ENCODE measurements at regions not wholly inside any gene's neighbourhood (a gene's known extent, or its start where the extent isn't known, plus 50 kb on each side); places are given as distances from the start of the nearest gene placed in this dataset.

GRCh38 chr5:162888268-162888667, 549.1 kb upstream of the CCNG1 start:
- H3K9me3 ChIP-seq (replicated peaks; ENCODE audit: control insufficient read depth, insufficient read depth, low read length) = peaks cover 2% of the 10 kb centered on the region
- no peak for FAIRE-seq

GRCh38 chr5:162911873-162912272, 525.5 kb upstream of the CCNG1 start:
- ChIA-PET CTCF (no interaction called here), POLR2A (no interaction called here)
- intact Hi-C loops (cut with micrococcal nuclease) = no loop called here
- Histone ChIP-seq H3K4me1 (ENCODE audit: control insufficient read depth, extremely low read depth, insufficient read depth, low read length) (no peaks in the 10 kb centered on the region), H3K9ac (replicated peaks; ENCODE audit: extremely low read depth, insufficient read depth, low read length) (no peak overlapping the region), H3K4me2 (ENCODE audit: insufficient read depth, low read length) (no peak overlapping the region), H2AFZ (ENCODE audit: low read depth, low read length) (no peak overlapping the region), H3K9me1 (replicated peaks; ENCODE audit: control insufficient read depth, extremely low read depth, insufficient read depth, low read length) (no peaks in the 10 kb centered on the region), H3K9me3 (replicated peaks; ENCODE audit: control insufficient read depth, insufficient read depth, low read length) (peaks cover 2% of the 10 kb centered on the region), H3K79me2 (ENCODE audit: control insufficient read depth, insufficient read depth, low read length) (no peaks in the 10 kb centered on the region), H3K27me3 (ENCODE audit: control insufficient read depth in 2 of 2, insufficient read depth in 2 of 2, low read length in 2 of 2) (no peaks in the 10 kb centered on the region), H4K20me1 (replicated peaks; ENCODE audit: control insufficient read depth, extremely low read depth, insufficient read depth, low read length) (no peaks in the 10 kb centered on the region), H3K27ac (ENCODE audit: insufficient read depth, low read depth, low read length) (no peak overlapping the region), H3K36me3 (ENCODE audit: control insufficient read depth in 2 of 2, extremely low read depth in 1 of 2, insufficient read depth in 2 of 2, low read length in 2 of 2) (no peaks in the 10 kb centered on the region), H3K4me3 (replicated peaks in 1 of 3; ENCODE audit: insufficient read depth in 1 of 3, low read depth in 1 of 3, low read length in 3 of 3) (no peak overlapping the region)
- FAIRE-seq = no peak
- DNase-seq (ENCODE audit: low read depth, low spot score) = no peak
- BruUV-seq (replicated peaks) = no TSS peak
- TF ChIP-seq CTCF (IDR thresholded peaks at IDR 0.05; ENCODE audit: extremely low read depth in 1 of 2, insufficient read depth in 1 of 2, low read depth in 1 of 2, low read length in 2 of 2) = no peak
- TF ChIP-seq MAX (IDR thresholded peaks at IDR 0.05; ENCODE audit: insufficient read depth, insufficient read length) = no peak
- TF ChIP-seq EZH2 (IDR thresholded peaks at IDR 0.05; ENCODE audit: borderline replicate concordance, low read depth, low read length, severe bottlenecking) = no peak
- TF ChIP-seq JUN (IDR thresholded peaks at IDR 0.05; ENCODE audit: borderline replicate concordance, insufficient read depth, insufficient read length, low read depth) = no peak
- no peak for TF ChIP-seq POLR2A (IDR thresholded peaks at IDR 0.05; ENCODE audit: low read depth, low read length)
- TF ChIP-seq GATA2 (IDR thresholded peaks at IDR 0.05; ENCODE audit: insufficient read depth, insufficient read length, low read depth, low read length) = no peak
- no peak for TF ChIP-seq FOS (IDR thresholded peaks at IDR 0.05; ENCODE audit: borderline replicate concordance, insufficient read depth, low read length)
- no peak for TF ChIP-seq POLR2AphosphoS5 (IDR thresholded peaks at IDR 0.05; ENCODE audit: insufficient read depth, low read depth, low read length)
- no peak for TF ChIP-seq MYC (IDR thresholded peaks at IDR 0.05; ENCODE audit: low read depth, low read length)
- dilution Hi-C loops (cut with MboI; ENCODE audit: extremely low pct_ligation_motif_present, low sequenced_read_pairs) = no loop called here

More at GRCh38 chr5:162888268-162888667, 549.1 kb upstream of the CCNG1 start:
- no peak overlapping the region for H3K27ac ChIP-seq (ENCODE audit: insufficient read depth, low read depth, low read length)
- ChIA-PET CTCF (no interaction called here), POLR2A (no interaction called here)
- H3K4me1 ChIP-seq (ENCODE audit: control insufficient read depth, extremely low read depth, insufficient read depth, low read length) = no peaks in the 10 kb centered on the region
- H3K79me2 ChIP-seq (ENCODE audit: control insufficient read depth, insufficient read depth, low read length) = no peaks in the 10 kb centered on the region
- H3K36me3 ChIP-seq (ENCODE audit: control insufficient read depth in 2 of 2, extremely low read depth in 1 of 2, insufficient read depth in 2 of 2, low read length in 2 of 2) = no peaks in the 10 kb centered on the region
- H2AFZ ChIP-seq (ENCODE audit: low read depth, low read length) = no peak overlapping the region
- no peak overlapping the region for H3K4me3 ChIP-seq (replicated peaks in 1 of 3; ENCODE audit: insufficient read depth in 1 of 3, low read depth in 1 of 3, low read length in 3 of 3)
- no peaks in the 10 kb centered on the region for H3K9me1 ChIP-seq (replicated peaks; ENCODE audit: control insufficient read depth, extremely low read depth, insufficient read depth, low read length)
- no peak for TF ChIP-seq FOS (IDR thresholded peaks at IDR 0.05; ENCODE audit: borderline replicate concordance, insufficient read depth, low read length)
- TF ChIP-seq MAX (IDR thresholded peaks at IDR 0.05; ENCODE audit: insufficient read depth, insufficient read length) = no peak
- TF ChIP-seq GATA2 (IDR thresholded peaks at IDR 0.05; ENCODE audit: insufficient read depth, insufficient read length, low read depth, low read length) = no peak
- TF ChIP-seq POLR2AphosphoS5 (IDR thresholded peaks at IDR 0.05; ENCODE audit: insufficient read depth, low read depth, low read length) = no peak
- no peak for TF ChIP-seq JUN (IDR thresholded peaks at IDR 0.05; ENCODE audit: borderline replicate concordance, insufficient read depth, insufficient read length, low read depth)
- no peak for TF ChIP-seq EZH2 (IDR thresholded peaks at IDR 0.05; ENCODE audit: borderline replicate concordance, low read depth, low read length, severe bottlenecking)
- no peak overlapping the region for H3K4me2 ChIP-seq (ENCODE audit: insufficient read depth, low read length)
- no TSS peak for BruUV-seq (replicated peaks)
- no peaks in the 10 kb centered on the region for H4K20me1 ChIP-seq (replicated peaks; ENCODE audit: control insufficient read depth, extremely low read depth, insufficient read depth, low read length)
- DNase-seq (ENCODE audit: low read depth, low spot score) = no peak
- dilution Hi-C loops (cut with MboI; ENCODE audit: extremely low pct_ligation_motif_present, low sequenced_read_pairs) (no loop called here), intact Hi-C loops (cut with micrococcal nuclease) (no loop called here)
- H3K9ac ChIP-seq (replicated peaks; ENCODE audit: extremely low read depth, insufficient read depth, low read length) = no peak overlapping the region
- H3K27me3 ChIP-seq (ENCODE audit: control insufficient read depth in 2 of 2, insufficient read depth in 2 of 2, low read length in 2 of 2) = no peaks in the 10 kb centered on the region

Data from endothelial cell of umbilical vein (primary cell).